ENCODE measurements at regions not wholly inside any gene's neighbourhood (a gene's known extent, or its start where the extent isn't known, plus 50 kb on each side); places are given as distances from the start of the nearest gene placed in this dataset.

DNA sequence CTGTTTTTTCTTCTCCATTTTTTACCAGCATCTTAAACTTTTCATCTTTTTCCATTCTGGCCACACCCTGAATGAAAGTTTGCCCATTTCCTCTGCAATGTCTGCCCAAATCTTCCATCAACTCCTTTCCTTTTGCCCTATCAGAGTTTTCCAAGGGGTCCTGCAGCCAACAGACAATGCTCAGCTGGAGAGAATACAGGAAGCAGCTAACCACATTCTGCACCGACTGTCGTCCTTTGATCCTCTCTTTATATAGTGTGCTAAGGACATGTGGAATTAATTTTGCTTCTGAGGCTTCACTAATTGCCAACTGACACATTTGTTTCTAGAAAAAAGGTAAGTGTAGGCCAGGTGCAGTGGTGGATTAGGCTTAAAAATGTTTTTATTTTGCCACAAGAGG, 50.5 kb upstream of the DLX2 start:
- no peak for DNase-seq (ENCODE audit: low spot score)
- no peaks in the 10 kb centered on the region for H3K9me3 Mint-ChIP-seq
- H3K4me1 Mint-ChIP-seq (ENCODE audit: low read depth) = peaks cover 5% of the 10 kb centered on the region
- no peaks in the 10 kb centered on the region for H3K36me3 Mint-ChIP-seq (ENCODE audit: low read depth)
- no peak overlapping the region for H3K27ac Mint-ChIP-seq
- no peak overlapping the region for H3K4me3 Mint-ChIP-seq
- H3K27me3 Mint-ChIP-seq (ENCODE audit: insufficient read depth) = peaks cover 34% of the 10 kb centered on the region
- intact Hi-C loops (cut with micrococcal nuclease) = no loop called here

GRCh38 chr2:172153757-172154156, 51.1 kb upstream of the DLX2 start:
- intact Hi-C loops (cut with micrococcal nuclease) = no loop called here

GRCh38 chr2:172155752-172156151, 53.1 kb upstream of the DLX2 start:
- Mint-ChIP-seq H3K27me3 (ENCODE audit: insufficient read depth) (peaks cover 40% of the 10 kb centered on the region), H3K9me3 (peaks cover under 1% of the 10 kb centered on the region), H3K36me3 (ENCODE audit: low read depth) (no peaks in the 10 kb centered on the region), H3K27ac (no peak overlapping the region), H3K4me3 (no peak overlapping the region), H3K4me1 (ENCODE audit: low read depth) (peaks cover 5% of the 10 kb centered on the region)
- no peak for DNase-seq (ENCODE audit: low spot score)
- intact Hi-C loops (cut with micrococcal nuclease) = no loop called here

More at GRCh38 chr2:172153757-172154156, 51.1 kb upstream of the DLX2 start:
- H3K27ac Mint-ChIP-seq = no peak overlapping the region
- no peaks in the 10 kb centered on the region for H3K36me3 Mint-ChIP-seq (ENCODE audit: low read depth)
- no peak for DNase-seq (ENCODE audit: low spot score)
- peaks cover 38% of the 10 kb centered on the region for H3K27me3 Mint-ChIP-seq (ENCODE audit: insufficient read depth)
- no peaks in the 10 kb centered on the region for H3K9me3 Mint-ChIP-seq
- peaks cover 5% of the 10 kb centered on the region for H3K4me1 Mint-ChIP-seq (ENCODE audit: low read depth)
- H3K4me3 Mint-ChIP-seq = no peak overlapping the region

- H3K4me1 Mint-ChIP-seq (ENCODE audit: low read depth) = no peaks in the 10 kb centered on the region
- no peaks in the 10 kb centered on the region for H3K36me3 Mint-ChIP-seq (ENCODE audit: low read depth)
- H3K4me3 Mint-ChIP-seq = no peak overlapping the region
- DNase-seq (ENCODE audit: low spot score) = no peak
- H3K9me3 Mint-ChIP-seq = peaks cover 3% of the 10 kb centered on the region
- no peak overlapping the region for H3K27ac Mint-ChIP-seq
- peaks cover 19% of the 10 kb centered on the region for H3K27me3 Mint-ChIP-seq (ENCODE audit: insufficient read depth)
- intact Hi-C loops (cut with micrococcal nuclease) = no loop called here
Observed at GRCh38 chr2:172160839-172161238, 58.1 kb upstream of the DLX2 start.

- Mint-ChIP-seq H3K4me1 (ENCODE audit: low read depth) (no peaks in the 10 kb centered on the region), H3K27me3 (ENCODE audit: insufficient read depth) (peaks cover 15% of the 10 kb centered on the region), H3K36me3 (ENCODE audit: low read depth) (no peaks in the 10 kb centered on the region), H3K4me3 (no peak overlapping the region), H3K9me3 (peaks cover 3% of the 10 kb centered on the region), H3K27ac (no peak overlapping the region)
- intact Hi-C loops (cut with micrococcal nuclease) = no loop called here
- no peak for DNase-seq (ENCODE audit: low spot score)
Observed at GRCh38 chr2:172162225-172162733, 59.6 kb upstream of the DLX2 start.

GRCh38 chr2:172162739-172163336, 60.1 kb upstream of the DLX2 start:
- H3K9me3 Mint-ChIP-seq = peaks cover 3% of the 10 kb centered on the region
- no peaks in the 10 kb centered on the region for H3K36me3 Mint-ChIP-seq (ENCODE audit: low read depth)
- intact Hi-C loops (cut with micrococcal nuclease) = no loop called here
- no peaks in the 10 kb centered on the region for H3K4me1 Mint-ChIP-seq (ENCODE audit: low read depth)
- H3K4me3 Mint-ChIP-seq = no peak overlapping the region
- peaks cover 13% of the 10 kb centered on the region for H3K27me3 Mint-ChIP-seq (ENCODE audit: insufficient read depth)
- DNase-seq (ENCODE audit: low spot score) = no peak
- H3K27ac Mint-ChIP-seq = no peak overlapping the region

DNA sequence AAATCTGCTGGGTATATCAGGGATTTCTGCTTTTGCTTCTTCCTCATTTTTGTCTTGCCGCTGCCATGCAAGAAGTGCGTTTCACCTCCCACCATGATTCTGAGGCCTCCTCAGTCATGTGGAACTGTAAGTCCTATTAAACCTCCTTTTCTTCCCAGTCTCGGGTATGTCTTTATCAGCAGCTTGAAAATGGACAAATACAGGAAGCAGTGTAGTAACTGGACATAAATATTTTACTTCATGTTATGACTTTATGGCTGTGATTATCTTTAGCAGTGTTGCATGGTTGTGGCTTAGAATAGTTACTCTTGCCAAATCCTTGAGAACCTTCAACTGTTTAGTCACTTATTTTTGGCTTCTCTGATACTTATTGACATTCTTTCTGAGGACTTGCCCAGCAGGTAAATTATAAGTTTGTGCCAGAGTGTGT, 66.2 kb upstream of the DLX2 start:
- DNase-seq (ENCODE audit: low spot score) = no peak
- Mint-ChIP-seq H3K4me3 (no peak overlapping the region), H3K27ac (no peak overlapping the region), H3K27me3 (ENCODE audit: insufficient read depth) (peaks cover 23% of the 10 kb centered on the region), H3K4me1 (ENCODE audit: low read depth) (no peaks in the 10 kb centered on the region), H3K9me3 (no peaks in the 10 kb centered on the region), H3K36me3 (ENCODE audit: low read depth) (no peaks in the 10 kb centered on the region)
- intact Hi-C loops (cut with micrococcal nuclease) = no loop called here

- DNase-seq (ENCODE audit: low spot score) = no peak
- intact Hi-C loops (cut with micrococcal nuclease) = loop anchor here (5.0 kb wide), 1 partner anchor 543 kb away; no protein-coding TSS in a partner anchor
- Mint-ChIP-seq H3K27ac (no peak overlapping the region), H3K27me3 (ENCODE audit: insufficient read depth) (peaks cover 22% of the 10 kb centered on the region), H3K4me1 (ENCODE audit: low read depth) (no peaks in the 10 kb centered on the region), H3K36me3 (ENCODE audit: low read depth) (no peaks in the 10 kb centered on the region), H3K9me3 (no peaks in the 10 kb centered on the region), H3K4me3 (no peak overlapping the region)
Observed at GRCh38 chr2:172169611-172170010, 66.9 kb upstream of the DLX2 start.

- H3K27ac Mint-ChIP-seq = no peak overlapping the region
Observed at GRCh38 chr2:172172513-172173173, 69.9 kb upstream of the DLX2 start.

DNA sequence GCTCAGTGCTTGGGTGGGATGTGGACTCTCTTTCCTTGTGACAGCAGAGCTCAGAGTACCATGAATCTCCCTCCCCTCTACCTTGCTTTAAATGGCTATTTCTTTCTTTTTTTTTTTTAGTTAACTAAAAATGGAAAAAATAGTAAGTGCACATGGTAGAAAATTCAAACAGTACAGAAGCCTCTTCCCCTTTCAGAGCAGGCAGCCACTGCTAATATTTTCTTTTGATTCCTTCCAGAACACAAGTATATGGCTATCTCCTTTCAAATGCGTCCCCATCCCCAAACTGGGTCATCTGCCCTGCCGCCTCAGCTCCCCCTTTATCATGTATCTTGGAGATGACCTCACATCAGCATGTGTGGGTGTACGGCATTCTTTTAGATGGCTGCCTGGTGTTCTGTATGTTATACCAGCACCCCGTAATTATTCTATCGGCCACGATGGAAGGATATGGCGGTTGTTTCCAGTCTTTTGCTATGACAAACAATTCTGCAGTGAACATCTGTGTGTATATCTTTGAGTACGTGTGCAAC, 70.5 kb upstream of the DLX2 start:
- intact Hi-C loops (cut with micrococcal nuclease) = loop anchor here (2.0 to 5.0 kb wide), 2 partner anchors 54 to 539 kb away; no protein-coding TSS in a partner anchor
- no peak for DNase-seq (ENCODE audit: low spot score)

More at GRCh38 chr2:172172513-172173173, 69.9 kb upstream of the DLX2 start:
- intact Hi-C loops (cut with micrococcal nuclease) = loop anchor here (1.0 to 5.0 kb wide), 4 partner anchors 54 to 540 kb away; no protein-coding TSS in a partner anchor
- Mint-ChIP-seq H3K4me3 (peak overlapping the region; percentile 70), H3K4me1 (ENCODE audit: low read depth) (no peaks in the 10 kb centered on the region), H3K36me3 (ENCODE audit: low read depth) (no peaks in the 10 kb centered on the region), H3K9me3 (peaks cover 5% of the 10 kb centered on the region), H3K27me3 (ENCODE audit: insufficient read depth) (peaks cover 18% of the 10 kb centered on the region)
- peak; percentile 50 for DNase-seq (ENCODE audit: low spot score)

DNA sequence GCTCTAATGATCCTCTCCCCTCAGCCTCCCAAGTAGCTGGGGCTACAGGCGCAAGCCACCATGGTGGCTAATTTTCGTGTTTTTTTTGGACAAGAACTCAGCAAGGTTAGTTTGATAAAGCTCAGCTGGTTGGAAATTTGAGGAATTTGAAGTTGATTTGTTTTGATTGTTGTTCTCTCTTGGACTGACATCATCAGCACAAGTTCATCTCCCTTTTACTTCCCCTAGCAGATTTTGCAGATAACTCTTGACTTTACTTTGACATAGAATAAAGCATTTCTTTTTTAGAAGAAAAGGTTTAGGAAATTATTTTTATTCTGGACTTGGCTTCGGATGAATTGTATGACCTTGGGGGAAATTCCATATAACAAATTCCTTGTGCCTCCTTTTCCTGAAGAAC, 74.9 kb upstream of the DLX2 start:
- peaks cover 5% of the 10 kb centered on the region for H3K9me3 Mint-ChIP-seq
- peaks cover 28% of the 10 kb centered on the region for H3K4me1 Mint-ChIP-seq (ENCODE audit: low read depth)
- peaks cover 10% of the 10 kb centered on the region for H3K27me3 Mint-ChIP-seq (ENCODE audit: insufficient read depth)
- no peaks in the 10 kb centered on the region for H3K36me3 Mint-ChIP-seq (ENCODE audit: low read depth)
- no peak for DNase-seq (ENCODE audit: low spot score)
- H3K4me3 Mint-ChIP-seq = no peak overlapping the region
- intact Hi-C loops (cut with micrococcal nuclease) = no loop called here
- H3K27ac Mint-ChIP-seq = no peak overlapping the region

More for the DNA sequence above, 70.5 kb upstream of the DLX2 start:
- Mint-ChIP-seq H3K4me3 (peak overlapping the region; percentile 70), H3K27me3 (ENCODE audit: insufficient read depth) (peaks cover 18% of the 10 kb centered on the region), H3K9me3 (peaks cover 5% of the 10 kb centered on the region), H3K36me3 (ENCODE audit: low read depth) (no peaks in the 10 kb centered on the region), H3K4me1 (ENCODE audit: low read depth) (peaks cover 2% of the 10 kb centered on the region), H3K27ac (no peak overlapping the region)

DNA sequence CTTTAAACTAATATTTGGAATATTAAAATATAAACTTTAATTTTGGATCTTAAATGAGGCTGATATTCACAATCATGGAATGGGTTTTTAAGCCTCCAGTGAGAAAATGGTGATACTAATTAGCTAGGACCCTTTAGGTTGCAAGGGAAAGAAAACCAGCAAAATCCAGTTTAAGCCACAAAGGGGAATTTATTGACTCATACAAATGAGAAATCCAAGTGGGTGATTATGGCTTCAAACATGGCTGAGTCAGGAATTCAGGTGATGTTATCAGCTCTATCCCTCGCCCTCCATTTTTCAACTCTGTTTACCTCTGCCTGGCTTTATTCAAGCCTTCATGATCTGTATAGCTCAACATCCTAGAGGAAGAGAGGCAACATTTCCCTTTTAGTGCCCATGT, 75.3 kb upstream of the DLX2 start:
- intact Hi-C loops (cut with micrococcal nuclease) = no loop called here
- H3K27me3 Mint-ChIP-seq (ENCODE audit: insufficient read depth) = peaks cover 10% of the 10 kb centered on the region
- no peaks in the 10 kb centered on the region for H3K36me3 Mint-ChIP-seq (ENCODE audit: low read depth)
- H3K4me1 Mint-ChIP-seq (ENCODE audit: low read depth) = peaks cover 28% of the 10 kb centered on the region
- peaks cover 5% of the 10 kb centered on the region for H3K9me3 Mint-ChIP-seq
- H3K4me3 Mint-ChIP-seq = no peak overlapping the region
- DNase-seq (ENCODE audit: low spot score) = no peak
- no peak overlapping the region for H3K27ac Mint-ChIP-seq

DNA sequence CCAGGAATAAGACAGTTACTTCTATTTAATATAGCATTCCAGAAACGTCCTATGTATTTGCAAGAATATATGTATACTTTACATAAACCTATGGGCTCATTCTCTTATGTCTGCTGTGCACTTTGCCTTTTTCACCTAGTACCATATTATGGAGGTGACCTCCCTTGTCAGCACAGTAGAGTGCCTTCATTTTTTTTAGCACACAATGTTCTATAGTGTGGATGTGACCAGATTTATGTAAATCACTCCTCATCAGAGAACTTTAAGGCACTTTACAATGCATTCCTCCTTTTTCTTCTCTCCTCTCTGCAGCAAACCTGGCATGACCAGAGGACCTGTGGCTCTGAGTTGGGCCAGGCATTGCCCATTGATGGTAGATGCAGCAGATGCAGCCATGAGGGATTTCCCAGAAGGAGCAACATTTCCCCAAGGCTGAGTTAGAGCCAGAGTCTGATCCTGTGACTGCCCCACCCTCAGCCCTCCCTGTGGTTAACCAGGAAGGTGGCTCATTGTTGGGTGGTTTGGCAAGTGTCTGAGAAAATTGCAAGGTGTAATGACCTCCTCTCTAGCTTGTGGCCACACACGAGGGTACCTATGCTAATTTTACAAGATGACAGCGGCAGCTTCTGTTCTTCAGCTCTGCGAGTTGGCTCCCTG, 76.5 kb upstream of the DLX2 start:
- DNase-seq (ENCODE audit: low spot score) = no peak
- no peak overlapping the region for H3K27ac Mint-ChIP-seq
- no peak overlapping the region for H3K4me3 Mint-ChIP-seq
- H3K4me1 Mint-ChIP-seq (ENCODE audit: low read depth) = peaks cover 28% of the 10 kb centered on the region
- intact Hi-C loops (cut with micrococcal nuclease) = no loop called here
- peaks cover 5% of the 10 kb centered on the region for H3K9me3 Mint-ChIP-seq
- H3K27me3 Mint-ChIP-seq (ENCODE audit: insufficient read depth) = no peaks in the 10 kb centered on the region
- H3K36me3 Mint-ChIP-seq (ENCODE audit: low read depth) = peaks cover 2% of the 10 kb centered on the region
